ENCODE measurements at regions not wholly inside any gene's neighbourhood (a gene's known extent, or its start where the extent isn't known, plus 50 kb on each side); places are given as distances from the start of the nearest gene placed in this dataset.

DNA sequence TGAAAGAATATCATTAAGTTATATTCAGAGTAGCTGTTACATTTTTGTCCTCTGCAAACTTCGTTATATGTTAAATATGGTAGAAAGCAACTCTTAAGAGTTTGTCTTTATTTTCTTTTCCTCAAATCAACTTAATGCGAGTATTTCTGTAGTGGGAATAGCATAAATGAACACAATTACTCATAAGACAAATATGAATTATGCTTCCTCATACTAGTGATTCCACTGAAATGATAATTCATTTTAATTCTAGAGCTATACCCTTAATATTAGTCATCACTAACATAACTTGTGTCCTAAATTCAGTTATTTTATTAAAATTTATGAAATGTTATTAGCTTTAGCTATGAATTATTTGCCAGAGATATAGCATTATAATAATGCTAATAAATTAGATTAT is 820.6 kb upstream of the KCND2 start:
- TF ChIP-seq CTCF (conservative IDR thresholded peaks at IDR 0.05; ENCODE audit: low read depth in 2 of 2) = no peak
- TF ChIP-seq EZH2phosphoT487 (IDR thresholded peaks at IDR 0.05; ENCODE audit: unreplicated experiment) = no peak
- no peak for TF ChIP-seq EZH2 (IDR thresholded peaks at IDR 0.05; ENCODE audit: low read depth, unreplicated experiment)

Measured in GM23338 (cell line).